ENCODE measurements at regions not wholly inside any gene's neighbourhood (a gene's known extent, or its start where the extent isn't known, plus 50 kb on each side); places are given as distances from the start of the nearest gene placed in this dataset.
A peak's percentile ranks its signal among the peaks of the same experiment; 100 is the strongest.

- no peak overlapping the region for H3K27ac ChIP-seq (ENCODE audit: low read depth, low read length)
- no peak overlapping the region for H3K4me3 ChIP-seq (ENCODE audit: low read depth, low read length)
- H3K4me1 ChIP-seq (ENCODE audit: control insufficient read depth, insufficient read depth, low read length, unreplicated experiment), result peaks cover 9% of the 10 kb centered on the region
- H2AFZ ChIP-seq (ENCODE audit: low read length, unreplicated experiment), result no peak overlapping the region
- H3K36me3 ChIP-seq (ENCODE audit: insufficient read depth, low read length), result no peaks in the 10 kb centered on the region
- no peaks in the 10 kb centered on the region for H3K79me2 ChIP-seq (ENCODE audit: control insufficient read depth, insufficient read depth, low read length, unreplicated experiment)
- no peaks in the 10 kb centered on the region for H3K27me3 ChIP-seq (ENCODE audit: insufficient read depth, low read length)
Observed at GRCh38 chr18:8959551-8960135, 142.9 kb upstream of the NDUFV2 start.

- H3K4me1 ChIP-seq (ENCODE audit: control insufficient read depth, insufficient read depth, low read length, unreplicated experiment), result peaks cover 9% of the 10 kb centered on the region
- H3K27me3 ChIP-seq (ENCODE audit: insufficient read depth, low read length), result no peaks in the 10 kb centered on the region
- H3K36me3 ChIP-seq (ENCODE audit: insufficient read depth, low read length), result no peaks in the 10 kb centered on the region
- H3K79me2 ChIP-seq (ENCODE audit: control insufficient read depth, insufficient read depth, low read length, unreplicated experiment), result no peaks in the 10 kb centered on the region
- peak overlapping the region; percentile 64 for H2AFZ ChIP-seq (ENCODE audit: low read length, unreplicated experiment)
- H3K4me3 ChIP-seq (ENCODE audit: low read depth, low read length), result no peak overlapping the region
- peak overlapping the region; percentile 54 for H3K27ac ChIP-seq (ENCODE audit: low read depth, low read length)
Observed at GRCh38 chr18:8960740-8961657, 141.5 kb upstream of the NDUFV2 start.

GRCh38 chr18:8962192-8962779 lies 140.2 kb upstream of the NDUFV2 start:
- H3K27me3 ChIP-seq (ENCODE audit: insufficient read depth, low read length), result no peaks in the 10 kb centered on the region
- H3K27ac ChIP-seq (ENCODE audit: low read depth, low read length), result no peak overlapping the region
- no peaks in the 10 kb centered on the region for H3K79me2 ChIP-seq (ENCODE audit: control insufficient read depth, insufficient read depth, low read length, unreplicated experiment)
- no peak overlapping the region for H2AFZ ChIP-seq (ENCODE audit: low read length, unreplicated experiment)
- H3K4me1 ChIP-seq (ENCODE audit: control insufficient read depth, insufficient read depth, low read length, unreplicated experiment), result peaks cover 9% of the 10 kb centered on the region
- H3K4me3 ChIP-seq (ENCODE audit: low read depth, low read length), result no peak overlapping the region
- no peaks in the 10 kb centered on the region for H3K36me3 ChIP-seq (ENCODE audit: insufficient read depth, low read length)

GRCh38 chr18:8962855-8963635 lies 139.5 kb upstream of the NDUFV2 start:
- Histone ChIP-seq H3K4me3 (ENCODE audit: low read depth, low read length) (no peak overlapping the region), H3K79me2 (ENCODE audit: control insufficient read depth, insufficient read depth, low read length, unreplicated experiment) (no peaks in the 10 kb centered on the region), H3K36me3 (ENCODE audit: insufficient read depth, low read length) (no peaks in the 10 kb centered on the region), H3K27me3 (ENCODE audit: insufficient read depth, low read length) (no peaks in the 10 kb centered on the region), H3K4me1 (ENCODE audit: control insufficient read depth, insufficient read depth, low read length, unreplicated experiment) (peaks cover 9% of the 10 kb centered on the region), H2AFZ (ENCODE audit: low read length, unreplicated experiment) (no peak overlapping the region), H3K27ac (ENCODE audit: low read depth, low read length) (no peak overlapping the region)

- no peak overlapping the region for H3K27ac ChIP-seq (ENCODE audit: low read depth, low read length)
- H3K4me3 ChIP-seq (ENCODE audit: low read depth, low read length), result no peak overlapping the region
- H3K36me3 ChIP-seq (ENCODE audit: insufficient read depth, low read length), result no peaks in the 10 kb centered on the region
- peaks cover 9% of the 10 kb centered on the region for H3K4me1 ChIP-seq (ENCODE audit: control insufficient read depth, insufficient read depth, low read length, unreplicated experiment)
- no peaks in the 10 kb centered on the region for H3K27me3 ChIP-seq (ENCODE audit: insufficient read depth, low read length)
- no peaks in the 10 kb centered on the region for H3K79me2 ChIP-seq (ENCODE audit: control insufficient read depth, insufficient read depth, low read length, unreplicated experiment)
- no peak overlapping the region for H2AFZ ChIP-seq (ENCODE audit: low read length, unreplicated experiment)
Observed at GRCh38 chr18:8963876-8964275, 138.6 kb upstream of the NDUFV2 start.

- peaks cover 9% of the 10 kb centered on the region for H3K4me1 ChIP-seq (ENCODE audit: control insufficient read depth, insufficient read depth, low read length, unreplicated experiment)
- H3K27ac ChIP-seq (ENCODE audit: low read depth, low read length), result no peak overlapping the region
- H3K4me3 ChIP-seq (ENCODE audit: low read depth, low read length), result no peak overlapping the region
- H3K79me2 ChIP-seq (ENCODE audit: control insufficient read depth, insufficient read depth, low read length, unreplicated experiment), result no peaks in the 10 kb centered on the region
- H3K27me3 ChIP-seq (ENCODE audit: insufficient read depth, low read length), result no peaks in the 10 kb centered on the region
- H2AFZ ChIP-seq (ENCODE audit: low read length, unreplicated experiment), result no peak overlapping the region
- no peaks in the 10 kb centered on the region for H3K36me3 ChIP-seq (ENCODE audit: insufficient read depth, low read length)
Observed at GRCh38 chr18:8965398-8965797, 137.1 kb upstream of the NDUFV2 start.

GRCh38 chr18:8966821-8967220 lies 135.7 kb upstream of the NDUFV2 start:
- H3K27me3 ChIP-seq (ENCODE audit: insufficient read depth, low read length), result no peaks in the 10 kb centered on the region
- no peaks in the 10 kb centered on the region for H3K36me3 ChIP-seq (ENCODE audit: insufficient read depth, low read length)
- H3K4me1 ChIP-seq (ENCODE audit: control insufficient read depth, insufficient read depth, low read length, unreplicated experiment), result no peaks in the 10 kb centered on the region
- H3K27ac ChIP-seq (ENCODE audit: low read depth, low read length), result no peak overlapping the region
- H2AFZ ChIP-seq (ENCODE audit: low read length, unreplicated experiment), result no peak overlapping the region
- no peak overlapping the region for H3K4me3 ChIP-seq (ENCODE audit: low read depth, low read length)
- H3K79me2 ChIP-seq (ENCODE audit: control insufficient read depth, insufficient read depth, low read length, unreplicated experiment), result no peaks in the 10 kb centered on the region

- Histone ChIP-seq H3K27me3 (ENCODE audit: insufficient read depth, low read length) (no peaks in the 10 kb centered on the region), H3K4me3 (ENCODE audit: low read depth, low read length) (no peak overlapping the region), H3K79me2 (ENCODE audit: control insufficient read depth, insufficient read depth, low read length, unreplicated experiment) (no peaks in the 10 kb centered on the region), H3K36me3 (ENCODE audit: insufficient read depth, low read length) (no peaks in the 10 kb centered on the region), H2AFZ (ENCODE audit: low read length, unreplicated experiment) (no peak overlapping the region), H3K27ac (ENCODE audit: low read depth, low read length) (no peak overlapping the region), H3K4me1 (ENCODE audit: control insufficient read depth, insufficient read depth, low read length, unreplicated experiment) (no peaks in the 10 kb centered on the region)
Observed at GRCh38 chr18:8967573-8967972, 134.9 kb upstream of the NDUFV2 start.

GRCh38 chr18:8969639-8970390 lies 132.7 kb upstream of the NDUFV2 start:
- no peaks in the 10 kb centered on the region for H3K27me3 ChIP-seq (ENCODE audit: insufficient read depth, low read length)
- no peak overlapping the region for H2AFZ ChIP-seq (ENCODE audit: low read length, unreplicated experiment)
- H3K4me1 ChIP-seq (ENCODE audit: control insufficient read depth, insufficient read depth, low read length, unreplicated experiment), result no peaks in the 10 kb centered on the region
- no peak overlapping the region for H3K4me3 ChIP-seq (ENCODE audit: low read depth, low read length)
- no peaks in the 10 kb centered on the region for H3K36me3 ChIP-seq (ENCODE audit: insufficient read depth, low read length)
- no peaks in the 10 kb centered on the region for H3K79me2 ChIP-seq (ENCODE audit: control insufficient read depth, insufficient read depth, low read length, unreplicated experiment)
- H3K27ac ChIP-seq (ENCODE audit: low read depth, low read length), result no peak overlapping the region

GRCh38 chr18:8970843-8971242 lies 131.7 kb upstream of the NDUFV2 start:
- Histone ChIP-seq H3K4me3 (ENCODE audit: low read depth, low read length) (no peak overlapping the region), H3K4me1 (ENCODE audit: control insufficient read depth, insufficient read depth, low read length, unreplicated experiment) (no peaks in the 10 kb centered on the region), H2AFZ (ENCODE audit: low read length, unreplicated experiment) (no peak overlapping the region), H3K27ac (ENCODE audit: low read depth, low read length) (no peak overlapping the region), H3K79me2 (ENCODE audit: control insufficient read depth, insufficient read depth, low read length, unreplicated experiment) (no peaks in the 10 kb centered on the region), H3K27me3 (ENCODE audit: insufficient read depth, low read length) (no peaks in the 10 kb centered on the region), H3K36me3 (ENCODE audit: insufficient read depth, low read length) (no peaks in the 10 kb centered on the region)

All from ACC112 (cell line).